HG03045 (cell line): ENCODE measurements at regions not wholly inside any gene's neighbourhood (a gene's known extent, or its start where the extent isn't known, plus 50 kb on each side); places are given as distances from the start of the nearest gene placed in this dataset.

Source experiments
- ATAC-seq: cut with Tn5 transposase; IDR thresholded peaks from one replicate; pipeline ENCODE4 v1.9.1; 2021; ENCODE audit warnings: mild to moderate bottlenecking, moderate library complexity; ENCODE audit not compliant: unreplicated experiment

GRCh38 chr17:34154961-34155730 lies 99.9 kb upstream of the CCL2 start:
- ATAC-seq: no peak

DNA sequence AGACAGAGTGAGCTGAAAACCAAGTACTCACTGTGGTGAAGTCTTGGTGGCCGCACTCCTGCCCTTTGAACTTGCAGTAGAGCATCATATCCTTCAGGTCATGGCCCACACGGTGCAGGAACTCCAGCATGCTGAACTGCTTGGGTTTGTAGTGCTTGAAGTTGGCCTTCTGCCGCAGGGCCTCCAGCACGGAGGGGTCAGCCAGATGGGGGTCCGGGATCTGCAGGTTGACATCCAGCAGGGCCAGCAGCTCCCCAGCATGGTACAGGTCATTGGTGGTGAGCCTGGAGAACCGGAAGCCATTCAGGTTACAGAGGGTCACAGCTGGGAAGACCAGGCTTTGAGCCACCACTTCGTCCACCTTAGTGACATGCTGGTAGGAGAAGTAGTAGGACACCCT lies 99.1 kb upstream of the CCL2 start:
- no peak for ATAC-seq

- no peak for ATAC-seq
Measured at GRCh38 chr17:34156401-34156740, 98.7 kb upstream of the CCL2 start.

- no peak for ATAC-seq
Measured at GRCh38 chr17:34156741-34157589, 98.1 kb upstream of the CCL2 start.

- ATAC-seq: no peak
Measured at GRCh38 chr17:34161690-34162089, 93.4 kb upstream of the CCL2 start.

DNA sequence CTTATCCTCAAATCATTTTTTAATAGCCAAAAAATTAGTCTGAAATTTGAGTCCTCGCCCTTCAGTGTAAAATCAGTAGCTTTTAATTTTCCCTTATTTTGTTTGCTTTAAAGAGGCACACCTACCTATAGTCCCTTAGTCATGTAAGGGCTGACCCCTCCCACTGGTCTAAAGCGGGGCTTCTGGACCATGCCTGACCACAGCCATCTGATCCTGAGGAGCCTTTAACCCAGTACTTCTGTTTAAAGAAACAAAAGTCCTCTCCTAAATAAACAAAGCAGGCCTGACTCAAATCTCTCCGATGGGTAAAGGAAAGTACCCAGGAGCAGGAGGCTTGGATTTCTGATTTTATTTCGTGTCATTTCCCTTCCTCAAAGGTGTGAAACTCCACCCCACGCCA lies 92.0 kb upstream of the CCL2 start:
- no peak for ATAC-seq

DNA sequence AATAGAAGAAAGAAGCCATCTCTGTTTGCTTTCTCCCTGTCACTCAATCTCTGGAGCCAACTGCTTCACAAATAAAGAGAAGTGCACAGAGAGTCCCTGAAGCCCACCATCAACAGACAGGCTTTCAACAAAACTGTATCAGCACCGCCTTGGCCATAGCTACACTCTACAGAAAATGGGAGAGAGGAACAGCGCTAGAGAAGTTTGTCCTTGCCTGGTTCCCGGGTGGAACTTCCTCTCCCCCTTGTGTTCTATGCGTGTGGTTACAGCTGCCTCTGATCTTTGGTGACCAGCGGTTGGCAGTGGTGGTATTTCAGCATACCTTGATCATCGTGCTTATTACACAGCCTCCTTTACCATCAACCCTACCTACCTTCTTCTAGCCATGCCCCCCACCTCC lies 91.4 kb upstream of the CCL2 start:
- no peak for ATAC-seq

GRCh38 chr17:34164837-34165236 lies 90.2 kb upstream of the CCL2 start:
- no peak for ATAC-seq

- ATAC-seq: no peak
Measured at GRCh38 chr17:34166352-34166751, 88.7 kb upstream of the CCL2 start.

DNA sequence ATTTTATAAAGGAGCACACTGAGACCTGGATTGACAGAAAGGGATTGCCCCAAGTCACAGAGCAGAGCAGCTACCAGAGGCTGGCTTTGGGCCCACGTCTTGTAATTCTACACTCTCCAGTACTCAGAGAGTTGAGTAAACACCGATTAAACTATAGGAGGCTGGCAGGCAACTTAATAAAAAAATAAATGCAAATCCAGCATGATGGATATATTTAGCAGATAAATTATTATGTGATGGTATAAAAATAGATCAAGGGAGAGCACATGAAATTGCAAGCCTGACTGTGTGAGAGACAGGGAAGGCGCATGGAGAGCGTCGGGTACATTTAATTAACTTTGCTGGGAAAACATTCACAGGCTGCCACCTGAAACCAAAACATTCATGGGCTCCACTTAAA lies 87.7 kb upstream of the CCL2 start:
- no peak for ATAC-seq

DNA sequence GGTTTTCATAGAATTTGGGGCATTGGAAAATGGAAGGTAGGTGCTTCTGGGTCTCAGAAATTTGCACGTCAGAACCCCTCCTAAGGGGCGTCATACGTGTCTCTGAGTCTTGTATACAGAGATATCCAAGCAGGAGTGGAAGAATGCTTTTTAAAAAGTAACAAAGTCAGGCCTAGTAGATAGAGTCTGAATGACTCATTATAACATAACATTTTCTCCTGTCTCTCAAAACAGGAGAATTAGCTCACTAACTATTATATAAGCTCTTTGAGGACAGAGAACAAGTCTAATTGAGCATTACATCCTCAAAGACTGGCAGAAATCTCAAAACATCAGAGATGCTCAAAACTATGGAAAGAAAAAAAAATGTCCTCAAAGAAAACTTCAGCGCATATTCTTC lies 86.1 kb upstream of the CCL2 start:
- no peak for ATAC-seq

DNA sequence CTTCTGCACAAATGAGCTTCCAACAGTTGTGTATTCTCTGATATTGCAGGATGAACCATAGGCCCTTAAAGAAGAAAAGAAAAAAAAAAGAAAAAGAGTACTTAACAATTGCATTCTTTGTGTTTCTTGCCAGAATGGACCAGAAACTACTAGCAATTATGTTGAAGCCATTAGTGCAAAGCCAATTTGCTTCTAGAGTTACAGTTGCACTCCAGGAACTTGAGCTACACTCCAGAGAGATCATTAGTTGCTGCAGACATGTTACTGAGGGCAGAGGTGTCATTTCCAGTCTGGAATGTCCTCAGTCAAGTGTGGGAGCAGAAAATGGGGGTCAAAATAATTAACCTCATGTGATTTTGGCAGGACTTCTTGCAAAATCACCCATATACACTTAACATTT lies 85.6 kb upstream of the CCL2 start:
- no peak for ATAC-seq

DNA sequence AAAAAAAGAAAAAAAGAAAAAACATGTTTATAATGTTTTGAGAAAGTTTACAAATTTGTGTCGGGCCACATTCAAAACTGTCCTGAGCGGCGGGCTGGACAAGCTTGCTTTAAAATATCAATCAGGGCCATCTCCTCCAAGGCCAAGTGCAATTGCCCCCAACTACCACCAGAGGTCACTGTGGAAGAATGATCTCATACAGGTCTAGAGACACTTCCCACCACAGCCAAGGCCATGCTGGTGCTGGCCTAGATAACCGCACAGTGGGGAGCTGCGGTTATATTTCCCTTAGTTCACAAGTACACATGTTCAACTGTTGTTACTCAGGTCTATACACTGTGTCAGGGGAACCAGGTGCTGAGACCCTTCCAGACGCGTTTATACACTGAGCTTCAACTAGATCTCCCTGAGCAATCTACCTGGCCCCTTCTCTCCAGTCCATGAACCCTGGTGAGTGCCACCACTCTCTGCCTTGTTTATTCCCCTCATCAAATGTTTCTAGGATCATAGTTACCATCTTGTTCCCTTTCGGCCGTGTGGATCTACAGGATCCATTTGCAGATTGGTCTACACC lies 83.8 kb upstream of the CCL2 start:
- no peak for ATAC-seq

- ATAC-seq: no peak
Measured at GRCh38 chr17:34172390-34172918, 82.6 kb upstream of the CCL2 start.

GRCh38 chr17:34173241-34173640 lies 81.8 kb upstream of the CCL2 start:
- no peak for ATAC-seq

DNA sequence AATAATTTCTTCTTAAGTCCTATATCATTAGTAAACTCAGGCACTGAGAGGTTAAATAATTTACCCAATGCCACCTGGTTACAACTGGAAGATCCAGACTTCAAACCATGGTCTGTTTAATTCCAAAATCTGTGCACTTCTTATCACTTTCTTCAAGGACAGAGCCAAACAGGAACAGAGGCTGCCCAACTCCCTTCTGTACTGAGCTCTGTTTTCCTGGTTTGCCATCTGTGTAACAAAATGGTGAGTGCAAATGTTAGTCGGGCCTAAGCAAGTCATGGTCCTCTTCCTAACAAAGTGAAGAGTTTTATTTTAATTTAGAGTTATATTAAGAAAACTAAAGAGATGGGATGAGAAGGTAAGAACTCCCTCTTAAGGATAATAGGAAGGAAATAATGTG lies 80.6 kb upstream of the CCL2 start:
- ATAC-seq: no peak

DNA sequence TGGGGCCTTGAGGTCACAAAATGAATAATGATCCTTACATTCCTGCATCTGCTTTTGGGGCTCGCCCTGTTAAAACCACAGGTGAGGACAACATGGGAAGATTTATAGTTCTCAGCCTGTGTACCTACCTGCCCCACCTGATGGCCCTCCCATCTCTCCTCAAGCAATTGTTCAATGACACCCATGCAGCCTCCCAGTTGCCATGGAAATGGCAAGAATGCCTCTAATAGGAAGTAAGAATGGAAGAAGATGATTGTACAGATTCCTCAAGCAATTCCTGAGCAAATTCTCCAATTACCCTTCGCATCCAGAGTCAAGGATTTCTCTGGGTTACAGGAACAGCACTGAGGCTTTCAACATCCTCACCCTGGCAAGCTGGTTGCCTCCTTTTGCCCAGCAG lies 78.6 kb upstream of the CCL2 start:
- ATAC-seq: no peak

GRCh38 chr17:34177642-34178041 lies 77.4 kb upstream of the CCL2 start:
- ATAC-seq: no peak

GRCh38 chr17:34178092-34178491 lies 77.0 kb upstream of the CCL2 start:
- ATAC-seq: no peak

DNA sequence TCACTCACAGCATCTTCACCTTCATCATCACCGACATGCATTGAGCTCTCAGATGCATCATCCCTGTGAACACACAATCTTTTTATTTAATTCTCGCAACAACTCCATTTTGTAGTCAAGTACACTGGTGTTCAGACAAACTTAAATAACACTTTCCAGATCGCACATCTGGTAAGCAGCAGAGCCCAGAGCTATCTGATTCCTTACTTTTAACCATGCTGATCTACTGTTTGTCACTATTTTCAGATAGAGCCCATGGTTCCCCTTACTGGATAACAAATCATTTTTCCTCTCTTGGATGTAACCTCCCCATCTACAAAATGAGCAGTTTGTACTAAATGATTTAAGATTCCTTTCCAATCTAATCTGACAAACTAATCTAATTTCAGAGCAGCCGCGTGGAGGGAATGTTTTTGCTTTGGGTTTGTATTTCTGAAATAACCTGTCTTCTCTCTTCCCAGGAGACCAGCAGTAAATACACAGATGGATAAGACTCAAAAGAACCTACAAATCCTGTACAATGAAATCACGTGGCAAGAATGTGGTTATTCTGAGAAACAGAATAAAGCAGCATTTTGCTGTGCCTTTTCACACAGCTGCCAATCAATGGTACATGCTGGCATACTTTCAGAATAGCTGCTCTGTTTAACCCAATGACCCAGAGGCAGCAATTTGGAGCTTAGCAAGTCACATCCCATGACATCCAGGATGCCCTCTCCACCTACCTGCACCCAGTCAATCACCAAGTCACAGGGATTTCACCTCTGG lies 72.9 kb upstream of the CCL2 start:
- ATAC-seq: no peak

DNA sequence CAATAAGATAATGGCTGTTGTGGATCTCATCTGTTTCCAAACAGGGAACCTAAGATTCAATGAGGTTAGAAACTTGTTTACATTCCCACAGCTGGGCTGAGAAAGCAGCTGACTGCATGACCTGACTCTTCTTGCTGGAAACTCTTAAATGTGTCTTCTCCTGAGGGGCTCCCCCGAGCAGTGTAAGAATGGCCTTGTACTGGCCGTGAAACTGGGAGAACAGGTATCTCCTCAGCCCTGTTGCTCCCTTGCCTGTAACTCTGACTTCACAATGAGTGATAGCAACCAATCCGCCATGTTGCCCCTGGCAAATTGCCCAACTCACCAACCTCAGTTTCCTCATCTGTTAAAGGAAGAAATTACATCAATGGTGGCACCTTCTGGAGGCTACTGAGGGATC lies 59.1 kb upstream of the CCL2 start:
- no peak for ATAC-seq
